RWPE1 (cell line): ENCODE measurements at regions not wholly inside any gene's neighbourhood (a gene's known extent, or its start where the extent isn't known, plus 50 kb on each side); places are given as distances from the start of the nearest gene placed in this dataset.

ENCODE experiments used
- CTCF ChIA-PET: fragments of 350-600 bp; sonication (Branson Sonifier 250); formaldehyde crosslinking; extraction: SDS; loops from one replicate; lab custom pipeline; 2021; lab: Yijun Ruan, JAX
- POLR2A ChIA-PET: fragments of 400-600 bp; formaldehyde crosslinking; extraction: SDS; loops from one replicate; lab custom pipeline; 2020; ENCODE audit warnings: antibody characterized with exemption; ENCODE audit not compliant: low non-redundant PET; lab: Yijun Ruan, JAX
- DNase-seq: peaks from one replicate; pipeline ENCODE4 v3.0.0; 2012; ENCODE audit warnings: low spot score
- H3K27ac ChIP-seq: fragments of 450-650 bp; 2 replicates; pipeline ENCODE4 v1.5.1; 2017
- TF ChIP-seq, protein P1 (sequence below): fragments of 450-650 bp; conservative IDR thresholded peaks from 2 replicates; pipeline ENCODE4 v1.5.1; 2017; ENCODE audit warnings: low read depth, mild to moderate bottlenecking

DNA sequence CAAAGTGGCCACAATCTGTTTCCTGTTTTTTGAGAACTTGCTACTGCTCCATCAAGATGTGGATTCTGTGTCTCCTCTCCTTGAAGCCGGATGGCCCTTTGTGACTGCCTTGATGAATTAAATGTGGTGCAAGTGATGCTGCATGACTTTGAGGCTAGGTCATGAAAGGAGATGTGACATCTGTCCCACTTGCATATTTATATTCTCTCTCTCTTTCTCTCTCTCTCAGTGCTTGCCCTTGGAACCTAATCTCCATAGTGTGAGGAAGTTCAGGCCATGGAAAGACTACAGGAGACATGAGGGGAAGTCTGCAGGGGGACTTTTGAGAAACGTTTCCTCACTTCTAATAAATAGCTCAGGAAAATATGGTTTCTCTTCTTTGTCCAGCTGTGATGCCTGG is 50.0 kb upstream of the ADPGK start:
- DNase-seq = no peak
- ChIA-PET CTCF (interaction anchor here (0.5 kb wide), 1 partner anchor 1568 kb away, joined by 3 read pairs; no protein-coding TSS in a partner anchor), POLR2A (no interaction called here)
- TF ChIP-seq, protein P1, sequence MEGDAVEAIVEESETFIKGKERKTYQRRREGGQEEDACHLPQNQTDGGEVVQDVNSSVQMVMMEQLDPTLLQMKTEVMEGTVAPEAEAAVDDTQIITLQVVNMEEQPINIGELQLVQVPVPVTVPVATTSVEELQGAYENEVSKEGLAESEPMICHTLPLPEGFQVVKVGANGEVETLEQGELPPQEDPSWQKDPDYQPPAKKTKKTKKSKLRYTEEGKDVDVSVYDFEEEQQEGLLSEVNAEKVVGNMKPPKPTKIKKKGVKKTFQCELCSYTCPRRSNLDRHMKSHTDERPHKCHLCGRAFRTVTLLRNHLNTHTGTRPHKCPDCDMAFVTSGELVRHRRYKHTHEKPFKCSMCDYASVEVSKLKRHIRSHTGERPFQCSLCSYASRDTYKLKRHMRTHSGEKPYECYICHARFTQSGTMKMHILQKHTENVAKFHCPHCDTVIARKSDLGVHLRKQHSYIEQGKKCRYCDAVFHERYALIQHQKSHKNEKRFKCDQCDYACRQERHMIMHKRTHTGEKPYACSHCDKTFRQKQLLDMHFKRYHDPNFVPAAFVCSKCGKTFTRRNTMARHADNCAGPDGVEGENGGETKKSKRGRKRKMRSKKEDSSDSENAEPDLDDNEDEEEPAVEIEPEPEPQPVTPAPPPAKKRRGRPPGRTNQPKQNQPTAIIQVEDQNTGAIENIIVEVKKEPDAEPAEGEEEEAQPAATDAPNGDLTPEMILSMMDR = no peak
- H3K27ac ChIP-seq = no peak overlapping the region
